ENCODE measurements at regions not wholly inside any gene's neighbourhood (a gene's known extent, or its start where the extent isn't known, plus 50 kb on each side); places are given as distances from the start of the nearest gene placed in this dataset.
"Not testable (repeated sequence)": the region's sequence is repeated elsewhere in the genome, so short reads cannot be mapped to it uniquely, and the experiment has no call there.

DNA sequence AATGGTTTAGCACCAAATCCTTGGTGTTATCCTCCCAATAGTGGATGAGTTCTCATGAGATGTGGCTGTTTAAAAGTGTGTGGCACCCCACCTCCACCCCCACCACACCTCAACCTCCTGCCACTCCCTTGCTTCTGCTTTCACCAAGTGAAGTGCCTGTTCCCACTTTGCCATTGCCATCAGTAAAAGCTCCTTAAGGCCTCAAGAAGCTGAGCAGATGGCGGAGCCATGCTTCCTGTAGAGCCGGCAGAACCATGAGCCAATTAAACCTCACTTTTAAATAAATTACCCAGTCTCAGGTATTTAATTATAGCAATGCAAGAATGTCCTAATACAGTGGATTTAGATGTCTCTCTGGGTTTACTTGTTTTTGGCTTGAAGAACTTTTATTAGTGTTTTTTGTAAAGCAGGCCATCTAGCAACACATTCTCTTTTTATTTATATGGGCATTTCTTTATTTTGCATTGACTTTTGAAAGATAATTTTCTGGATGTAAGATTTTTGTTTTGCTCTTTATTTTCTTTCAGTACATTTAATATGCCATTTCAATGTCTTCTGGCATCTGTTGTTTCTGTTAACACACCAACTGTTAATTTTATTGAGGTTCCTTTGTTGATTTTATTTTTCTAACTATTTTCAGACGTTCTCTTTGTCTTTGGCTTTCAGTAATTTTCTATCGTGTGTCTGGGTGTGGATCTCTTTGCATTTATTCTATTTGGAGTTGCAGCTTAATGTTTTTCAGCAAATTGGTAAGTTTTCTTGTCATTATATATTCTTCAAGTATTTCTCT, 724.5 kb upstream of the CNTN5 start:
- TF ChIP-seq, protein P1, sequence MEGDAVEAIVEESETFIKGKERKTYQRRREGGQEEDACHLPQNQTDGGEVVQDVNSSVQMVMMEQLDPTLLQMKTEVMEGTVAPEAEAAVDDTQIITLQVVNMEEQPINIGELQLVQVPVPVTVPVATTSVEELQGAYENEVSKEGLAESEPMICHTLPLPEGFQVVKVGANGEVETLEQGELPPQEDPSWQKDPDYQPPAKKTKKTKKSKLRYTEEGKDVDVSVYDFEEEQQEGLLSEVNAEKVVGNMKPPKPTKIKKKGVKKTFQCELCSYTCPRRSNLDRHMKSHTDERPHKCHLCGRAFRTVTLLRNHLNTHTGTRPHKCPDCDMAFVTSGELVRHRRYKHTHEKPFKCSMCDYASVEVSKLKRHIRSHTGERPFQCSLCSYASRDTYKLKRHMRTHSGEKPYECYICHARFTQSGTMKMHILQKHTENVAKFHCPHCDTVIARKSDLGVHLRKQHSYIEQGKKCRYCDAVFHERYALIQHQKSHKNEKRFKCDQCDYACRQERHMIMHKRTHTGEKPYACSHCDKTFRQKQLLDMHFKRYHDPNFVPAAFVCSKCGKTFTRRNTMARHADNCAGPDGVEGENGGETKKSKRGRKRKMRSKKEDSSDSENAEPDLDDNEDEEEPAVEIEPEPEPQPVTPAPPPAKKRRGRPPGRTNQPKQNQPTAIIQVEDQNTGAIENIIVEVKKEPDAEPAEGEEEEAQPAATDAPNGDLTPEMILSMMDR (IDR thresholded peaks at IDR 0.05; ENCODE audit: extremely low read depth, low read depth, low read length): no peak
- H3K9me3 ChIP-seq (ENCODE audit: low read depth, low read length): no peaks in the 10 kb centered on the region
- no peak overlapping the region for H3K27ac ChIP-seq (ENCODE audit: low read depth, low read length)
- H4K20me1 ChIP-seq (ENCODE audit: insufficient read depth, low read length): no peaks in the 10 kb centered on the region
- no peak for DNase-seq (ENCODE audit: insufficient read length, low spot score, missing footprints)
- H2AFZ ChIP-seq (ENCODE audit: low read length): no peak overlapping the region
- no peaks in the 10 kb centered on the region for H3K4me1 ChIP-seq (ENCODE audit: insufficient read depth, low read length)
- H3K4me3 ChIP-seq (ENCODE audit: insufficient read depth, low read length): no peak overlapping the region
- H3K4me2 ChIP-seq (ENCODE audit: insufficient read depth, low read length): no peak overlapping the region
- no peaks in the 10 kb centered on the region for H3K36me3 ChIP-seq (ENCODE audit: insufficient read depth, low read length)
- H3K79me2 ChIP-seq (ENCODE audit: insufficient read depth, low read length): no peaks in the 10 kb centered on the region
- H3K27me3 ChIP-seq (ENCODE audit: insufficient read depth, low read length): no peaks in the 10 kb centered on the region

DNA sequence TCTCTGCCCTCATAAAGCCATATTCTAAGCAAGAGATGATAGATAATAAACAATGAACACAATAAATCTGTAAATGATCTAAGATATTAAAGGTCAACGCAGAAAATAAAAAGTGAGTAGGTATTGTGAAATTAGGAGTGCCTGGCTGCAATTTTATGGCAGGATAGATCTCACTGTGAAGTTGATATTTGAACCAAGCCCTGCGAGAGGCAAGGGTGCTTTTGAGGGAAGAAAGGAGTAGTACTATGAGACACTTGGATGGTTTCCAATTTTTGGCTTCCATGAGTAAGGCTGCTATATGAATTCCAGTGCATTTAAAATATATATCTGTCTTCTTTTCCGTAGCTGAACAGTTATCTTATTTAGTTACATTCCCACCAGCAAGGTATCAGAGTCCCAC, 720.0 kb upstream of the CNTN5 start:
- no peaks in the 10 kb centered on the region for H4K20me1 ChIP-seq (ENCODE audit: insufficient read depth, low read length)
- no peaks in the 10 kb centered on the region for H3K4me1 ChIP-seq (ENCODE audit: insufficient read depth, low read length)
- H2AFZ ChIP-seq (ENCODE audit: low read length): no peak overlapping the region
- H3K36me3 ChIP-seq (ENCODE audit: insufficient read depth, low read length): no peaks in the 10 kb centered on the region
- no peak overlapping the region for H3K4me3 ChIP-seq (ENCODE audit: insufficient read depth, low read length)
- H3K27ac ChIP-seq (ENCODE audit: low read depth, low read length): no peak overlapping the region
- no peak for DNase-seq (ENCODE audit: insufficient read length, low spot score, missing footprints)
- no peaks in the 10 kb centered on the region for H3K27me3 ChIP-seq (ENCODE audit: insufficient read depth, low read length)
- TF ChIP-seq, protein P1 (IDR thresholded peaks at IDR 0.05; ENCODE audit: extremely low read depth, low read depth, low read length): no peak
- H3K4me2 ChIP-seq (ENCODE audit: insufficient read depth, low read length): no peak overlapping the region
- H3K9me3 ChIP-seq (ENCODE audit: low read depth, low read length): no peaks in the 10 kb centered on the region
- H3K79me2 ChIP-seq (ENCODE audit: insufficient read depth, low read length): no peaks in the 10 kb centered on the region

DNA sequence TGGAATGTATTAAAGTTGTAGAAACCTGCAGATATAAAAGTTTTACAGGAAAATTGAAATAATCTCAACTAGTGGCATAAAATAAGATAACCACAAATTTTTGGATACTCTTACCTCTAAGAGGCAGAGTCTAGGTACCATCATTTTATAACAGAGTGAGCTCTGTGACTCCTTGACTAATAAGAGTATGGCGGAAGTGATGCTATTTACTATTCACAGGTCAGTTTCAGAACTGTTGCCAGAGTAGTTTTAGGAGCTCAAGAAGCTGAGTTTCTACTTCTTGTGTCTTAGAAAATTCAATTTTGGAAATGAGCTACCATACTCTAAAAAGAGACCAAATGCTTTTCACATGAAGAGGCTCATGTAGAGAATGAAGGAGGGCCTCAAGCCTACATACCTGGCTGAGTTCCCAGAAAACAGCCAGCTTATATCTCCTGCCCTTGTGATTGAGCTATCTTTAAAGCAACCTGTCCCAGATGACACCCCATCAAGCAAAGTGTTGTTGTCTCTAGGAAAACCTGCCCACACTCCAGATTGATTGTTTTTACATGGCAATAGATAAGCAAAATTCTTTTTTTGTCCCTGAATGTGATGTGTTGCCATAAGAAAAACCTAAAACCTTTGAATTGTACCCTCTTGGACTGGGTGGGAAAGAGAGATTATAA, 712.8 kb upstream of the CNTN5 start:
- no peaks in the 10 kb centered on the region for H4K20me1 ChIP-seq (ENCODE audit: insufficient read depth, low read length)
- no peaks in the 10 kb centered on the region for H3K79me2 ChIP-seq (ENCODE audit: insufficient read depth, low read length)
- H3K4me1 ChIP-seq (ENCODE audit: insufficient read depth, low read length): no peaks in the 10 kb centered on the region
- H3K4me2 ChIP-seq (ENCODE audit: insufficient read depth, low read length): no peak overlapping the region
- no peak overlapping the region for H3K27ac ChIP-seq (ENCODE audit: low read depth, low read length)
- TF ChIP-seq, protein P1 (IDR thresholded peaks at IDR 0.05; ENCODE audit: extremely low read depth, low read depth, low read length): no peak
- no peaks in the 10 kb centered on the region for H3K36me3 ChIP-seq (ENCODE audit: insufficient read depth, low read length)
- H2AFZ ChIP-seq (ENCODE audit: low read length): no peak overlapping the region
- H3K9me3 ChIP-seq (ENCODE audit: low read depth, low read length): no peaks in the 10 kb centered on the region
- no peak for DNase-seq (ENCODE audit: insufficient read length, low spot score, missing footprints)
- no peaks in the 10 kb centered on the region for H3K27me3 ChIP-seq (ENCODE audit: insufficient read depth, low read length)
- no peak overlapping the region for H3K4me3 ChIP-seq (ENCODE audit: insufficient read depth, low read length)

DNA sequence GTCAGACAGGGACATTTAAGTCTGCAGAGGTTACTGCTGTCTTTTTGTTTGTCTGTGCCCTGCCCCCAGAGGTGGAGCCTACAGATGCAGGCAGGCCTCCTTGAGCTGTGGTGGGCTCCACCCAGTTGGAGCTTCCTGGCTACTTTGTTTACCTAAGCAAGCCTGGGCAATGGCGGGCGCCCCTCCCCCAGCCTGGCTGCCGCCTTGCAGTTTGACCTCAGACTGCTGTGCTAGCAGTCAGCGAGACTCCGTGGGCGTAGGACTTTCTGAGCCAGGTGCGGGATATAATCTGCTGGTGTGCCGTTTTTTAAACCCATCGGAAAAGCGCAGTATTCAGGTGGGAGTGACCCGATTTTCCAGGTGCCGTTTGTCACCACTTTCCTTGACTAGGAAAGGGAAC, 690.4 kb upstream of the CNTN5 start:
- not testable (repeated sequence) for H3K4me1 ChIP-seq (ENCODE audit: insufficient read depth, low read length); H3K4me3 ChIP-seq (ENCODE audit: insufficient read depth, low read length); H3K4me2 ChIP-seq (ENCODE audit: insufficient read depth, low read length); H2AFZ ChIP-seq (ENCODE audit: low read length); H3K27me3 ChIP-seq (ENCODE audit: insufficient read depth, low read length); H4K20me1 ChIP-seq (ENCODE audit: insufficient read depth, low read length); H3K27ac ChIP-seq (ENCODE audit: low read depth, low read length); H3K9me3 ChIP-seq (ENCODE audit: low read depth, low read length); H3K36me3 ChIP-seq (ENCODE audit: insufficient read depth, low read length); H3K79me2 ChIP-seq (ENCODE audit: insufficient read depth, low read length); DNase-seq (ENCODE audit: insufficient read length, low spot score, missing footprints)

Measured in osteoblast (primary cell).